Endodermal cell (in vitro differentiated cells): ENCODE measurements at regions not wholly inside any gene's neighbourhood (a gene's known extent, or its start where the extent isn't known, plus 50 kb on each side); places are given as distances from the start of the nearest gene placed in this dataset.

ENCODE experiments used
- DNase-seq: peaks from one replicate; pipeline ENCODE4 v3.0.0-alpha.2; 2017
- H3K27ac ChIP-seq: 2 replicates; pipeline ENCODE4 v1.5.1; 2013; ENCODE audit warnings: mild to moderate bottlenecking, low read depth, low read length, moderate library complexity
- H3K27me3 ChIP-seq: 2 replicates; pipeline ENCODE4 v1.6.1; 2013; ENCODE audit warnings: mild to moderate bottlenecking, low read length, moderate library complexity; ENCODE audit not compliant: insufficient read depth, control insufficient read depth, poor library complexity, severe bottlenecking
- H3K36me3 ChIP-seq: 2 replicates; pipeline ENCODE4 v1.7.0; 2013; ENCODE audit warnings: mild to moderate bottlenecking, low read length, moderate library complexity; ENCODE audit not compliant: control insufficient read depth, insufficient read depth
- H3K4me1 ChIP-seq: one replicate; pipeline ENCODE4 v1.7.0; 2013; ENCODE audit warnings: low read length; ENCODE audit not compliant: control insufficient read depth, insufficient read depth
- H3K4me3 ChIP-seq: 2 replicates; pipeline ENCODE4 v1.5.1; 2013; ENCODE audit warnings: mild to moderate bottlenecking, low read length, moderate library complexity
- H3K9ac ChIP-seq: 2 replicates; pipeline ENCODE4 v1.6.1; 2013; ENCODE audit warnings: mild to moderate bottlenecking, low read length, moderate library complexity; ENCODE audit not compliant: poor library complexity, severe bottlenecking; ENCODE audit errors: extremely low read depth
- H3K9me3 ChIP-seq: 2 replicates; pipeline ENCODE4 v1.6.1; 2013; ENCODE audit warnings: mild to moderate bottlenecking, low read length, moderate library complexity; ENCODE audit not compliant: control insufficient read depth
- H3K27ac Mint-ChIP-seq: 2 replicates; pipeline ENCODE4 v1.8.0; 2020; ENCODE audit warnings: mixed read lengths
- H3K27me3 Mint-ChIP-seq: 2 replicates; pipeline ENCODE4 v1.8.0; 2021; ENCODE audit warnings: mild to moderate bottlenecking, mixed read lengths; ENCODE audit not compliant: insufficient read depth
- H3K36me3 Mint-ChIP-seq: 2 replicates; pipeline ENCODE4 v1.8.0; 2020; ENCODE audit warnings: low read depth, mixed read lengths
- H3K4me1 Mint-ChIP-seq: 2 replicates; pipeline ENCODE4 v1.8.0; 2020; ENCODE audit warnings: mixed read lengths
- H3K4me3 Mint-ChIP-seq: 2 replicates; pipeline ENCODE4 v1.8.0; 2020; ENCODE audit warnings: mild to moderate bottlenecking, moderate library complexity, mixed read lengths
- H3K9me3 Mint-ChIP-seq: 2 replicates; pipeline ENCODE4 v1.8.0; 2020; ENCODE audit warnings: mild to moderate bottlenecking, mixed read lengths
- WGBS, 2 experiments: methylation state at CpG; one replicate each; pipeline versions ENCODE4 v1.1.5 to v1.1.7; 2013; ENCODE audit warnings: missing lambda C conversion rate in 2 of 2, mixed read lengths in 1 of 2; ENCODE audit not compliant: insufficient coverage in 1 of 2, insufficient read length in 1 of 2; 5-methylcytosine and 5-hydroxymethylcytosine counted together
- TF ChIP-seq, protein P1 (sequence below): fragments of 200-600 bp; sonication (generic); conservative IDR thresholded peaks from 2 replicates; pipeline ENCODE4 v1.5.0; 2021; ENCODE audit warnings: antibody characterized with exemption, mild to moderate bottlenecking

DNA sequence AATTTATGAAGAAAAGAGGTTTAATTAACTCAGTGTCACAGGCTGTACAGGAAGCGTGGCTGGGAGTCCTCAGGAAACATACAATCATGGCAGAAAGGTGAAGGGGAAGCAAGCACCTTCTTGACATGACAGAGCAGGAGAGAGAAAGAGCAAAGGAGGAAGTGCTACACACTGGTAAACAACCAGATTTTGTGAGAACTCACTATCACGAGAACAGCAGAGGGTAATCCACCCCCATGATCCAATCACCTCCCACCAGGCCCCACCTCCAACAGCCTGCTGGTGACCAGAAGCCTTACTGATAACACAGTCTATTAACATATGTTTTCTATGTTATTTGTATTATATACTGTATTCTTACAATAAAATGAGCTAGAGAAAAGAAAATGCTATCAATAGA, 254.8 kb downstream of the PCDH10 start:
- peaks cover 16% of the 10 kb centered on the region for H3K36me3 Mint-ChIP-seq
- WGBS, 2 experiments = 85 to 100% methylated on average over 1 to 2 of the region's 2 CpGs

DNA sequence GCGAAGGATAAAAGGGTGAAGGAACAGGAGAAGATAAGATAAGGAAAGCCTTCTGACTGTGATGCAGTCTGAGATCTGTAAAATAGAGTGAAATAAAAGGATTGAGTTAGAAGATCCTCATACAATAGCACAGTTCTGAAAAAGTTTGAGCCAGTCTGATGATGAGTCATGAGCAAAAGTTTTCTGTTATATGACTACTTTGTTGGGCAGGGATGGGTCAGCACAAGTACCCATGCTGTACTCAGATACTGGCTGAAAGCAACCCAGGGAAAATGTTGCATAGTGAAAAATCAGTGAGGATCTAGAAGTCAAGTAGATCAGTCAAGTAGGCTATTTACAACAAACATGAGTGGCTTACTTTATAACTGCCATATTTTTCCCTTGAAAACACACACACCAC, 253.5 kb downstream of the PCDH10 start:
- no peaks in the 10 kb centered on the region for H3K9me3 ChIP-seq
- H3K4me1 ChIP-seq = peaks cover 14% of the 10 kb centered on the region
- peaks cover 12% of the 10 kb centered on the region for H3K36me3 ChIP-seq
- no peaks in the 10 kb centered on the region for H3K27me3 Mint-ChIP-seq
- TF ChIP-seq, protein P1, sequence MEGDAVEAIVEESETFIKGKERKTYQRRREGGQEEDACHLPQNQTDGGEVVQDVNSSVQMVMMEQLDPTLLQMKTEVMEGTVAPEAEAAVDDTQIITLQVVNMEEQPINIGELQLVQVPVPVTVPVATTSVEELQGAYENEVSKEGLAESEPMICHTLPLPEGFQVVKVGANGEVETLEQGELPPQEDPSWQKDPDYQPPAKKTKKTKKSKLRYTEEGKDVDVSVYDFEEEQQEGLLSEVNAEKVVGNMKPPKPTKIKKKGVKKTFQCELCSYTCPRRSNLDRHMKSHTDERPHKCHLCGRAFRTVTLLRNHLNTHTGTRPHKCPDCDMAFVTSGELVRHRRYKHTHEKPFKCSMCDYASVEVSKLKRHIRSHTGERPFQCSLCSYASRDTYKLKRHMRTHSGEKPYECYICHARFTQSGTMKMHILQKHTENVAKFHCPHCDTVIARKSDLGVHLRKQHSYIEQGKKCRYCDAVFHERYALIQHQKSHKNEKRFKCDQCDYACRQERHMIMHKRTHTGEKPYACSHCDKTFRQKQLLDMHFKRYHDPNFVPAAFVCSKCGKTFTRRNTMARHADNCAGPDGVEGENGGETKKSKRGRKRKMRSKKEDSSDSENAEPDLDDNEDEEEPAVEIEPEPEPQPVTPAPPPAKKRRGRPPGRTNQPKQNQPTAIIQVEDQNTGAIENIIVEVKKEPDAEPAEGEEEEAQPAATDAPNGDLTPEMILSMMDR = no peak
- no peak overlapping the region for H3K9ac ChIP-seq
- peaks cover 20% of the 10 kb centered on the region for H3K36me3 Mint-ChIP-seq
- H3K9me3 Mint-ChIP-seq = no peaks in the 10 kb centered on the region
- peak overlapping the region; percentile 38 for H3K27ac Mint-ChIP-seq
- H3K4me3 ChIP-seq = no peak overlapping the region
- DNase-seq = no peak
- H3K27ac ChIP-seq = no peak overlapping the region
- H3K4me1 Mint-ChIP-seq = peaks cover 28% of the 10 kb centered on the region
- H3K4me3 Mint-ChIP-seq = no peak overlapping the region
- WGBS, 2 experiments = 82 to 90% methylated on average over 1 of the region's 1 CpG
- H3K27me3 ChIP-seq = no peaks in the 10 kb centered on the region

More for the DNA sequence above, 254.8 kb downstream of the PCDH10 start:
- H3K4me1 Mint-ChIP-seq = peaks cover 28% of the 10 kb centered on the region
- peak overlapping the region; percentile 45 for H3K27ac Mint-ChIP-seq
- no peaks in the 10 kb centered on the region for H3K27me3 Mint-ChIP-seq
- TF ChIP-seq, protein P1 = no peak
- Histone ChIP-seq H3K27ac (no peak overlapping the region), H3K9me3 (no peaks in the 10 kb centered on the region), H3K27me3 (no peaks in the 10 kb centered on the region), H3K36me3 (peaks cover 15% of the 10 kb centered on the region), H3K9ac (no peak overlapping the region), H3K4me3 (no peak overlapping the region), H3K4me1 (peaks cover 14% of the 10 kb centered on the region)
- no peak overlapping the region for H3K4me3 Mint-ChIP-seq
- peak; percentile 55 for DNase-seq
- no peaks in the 10 kb centered on the region for H3K9me3 Mint-ChIP-seq

DNA sequence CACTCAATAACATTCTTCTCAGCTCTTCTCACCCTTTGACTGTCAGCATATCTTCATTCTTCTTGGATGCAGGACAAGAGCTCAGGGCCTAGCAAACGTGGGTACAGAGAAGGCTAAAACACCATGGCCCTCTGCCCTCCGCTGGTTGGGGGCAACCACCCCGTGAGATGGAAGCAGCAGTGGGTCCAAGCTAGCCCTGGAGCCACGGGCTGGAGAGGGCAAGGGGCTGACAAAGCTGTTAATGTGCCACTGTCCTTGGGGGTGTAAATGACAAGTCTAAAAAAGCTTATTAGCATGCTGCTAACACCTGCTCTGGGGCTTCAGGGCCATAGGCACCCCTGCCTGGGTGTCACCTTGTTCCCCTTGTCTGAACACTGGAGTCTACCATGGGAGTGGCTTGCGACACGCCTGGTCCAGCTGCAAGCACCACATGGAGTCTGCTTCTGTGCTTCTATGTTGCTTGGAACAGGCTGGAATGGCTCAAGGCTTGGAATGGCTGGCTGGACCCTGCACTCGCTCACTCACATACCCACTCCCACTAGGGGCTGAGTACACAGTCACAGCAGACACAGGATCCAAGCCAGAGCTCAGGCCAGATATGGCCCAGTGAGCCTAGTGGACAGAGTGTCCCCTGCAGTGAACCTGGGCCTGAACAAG, 246.0 kb downstream of the PCDH10 start:
- peaks cover 4% of the 10 kb centered on the region for H3K9me3 ChIP-seq
- no peak for DNase-seq
- H3K9ac ChIP-seq = no peak overlapping the region
- H3K27ac Mint-ChIP-seq = no peak overlapping the region
- H3K36me3 Mint-ChIP-seq = peaks cover 12% of the 10 kb centered on the region
- no peaks in the 10 kb centered on the region for H3K27me3 ChIP-seq
- no peaks in the 10 kb centered on the region for H3K9me3 Mint-ChIP-seq
- no peak overlapping the region for H3K4me3 ChIP-seq
- TF ChIP-seq, protein P1 = no peak
- 93 to 96% methylated on average over 4 to 7 of the region's 7 CpGs for WGBS, 2 experiments
- peaks cover 9% of the 10 kb centered on the region for H3K4me1 Mint-ChIP-seq
- peaks cover 13% of the 10 kb centered on the region for H3K36me3 ChIP-seq
- H3K27me3 Mint-ChIP-seq = no peaks in the 10 kb centered on the region
- H3K27ac ChIP-seq = no peak overlapping the region
- peaks cover 6% of the 10 kb centered on the region for H3K4me1 ChIP-seq
- H3K4me3 Mint-ChIP-seq = no peak overlapping the region
